Limb (tissue), 2 donors: ENCODE measurements at regions not wholly inside any gene's neighbourhood (a gene's known extent, or its start where the extent isn't known, plus 50 kb on each side); places are given as distances from the start of the nearest gene placed in this dataset.

Experiments
- DNase-seq, 2 donors: peaks; one replicate each; pipeline ENCODE4 v3.0.0-alpha.2; 2016; ENCODE audit errors: extremely low spot score in 2 of 2

- DNase-seq: no peak
Observed at GRCh38 chr13:50355797-50356196, 340.6 kb downstream of the KCNRG start.

DNA sequence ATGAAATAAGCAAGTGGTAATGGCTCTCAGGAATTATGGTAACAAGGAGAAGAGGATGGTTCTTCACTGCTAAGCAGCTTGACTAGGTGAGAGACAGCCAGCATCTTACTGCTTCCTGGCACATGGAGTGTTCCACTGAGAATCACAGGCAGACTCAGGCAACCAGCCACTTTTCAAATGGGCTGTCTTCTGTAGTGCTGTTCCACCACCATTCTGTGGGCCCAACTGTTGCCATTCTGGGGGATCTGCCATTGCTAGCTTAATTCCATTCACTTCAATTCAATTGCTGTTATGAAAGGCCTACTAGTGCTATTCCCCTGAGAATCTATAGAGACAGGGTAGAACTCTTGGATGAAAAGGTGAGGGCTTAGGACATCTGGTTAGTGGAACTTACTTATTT lies 341.9 kb downstream of the KCNRG start:
- no peak for DNase-seq

DNA sequence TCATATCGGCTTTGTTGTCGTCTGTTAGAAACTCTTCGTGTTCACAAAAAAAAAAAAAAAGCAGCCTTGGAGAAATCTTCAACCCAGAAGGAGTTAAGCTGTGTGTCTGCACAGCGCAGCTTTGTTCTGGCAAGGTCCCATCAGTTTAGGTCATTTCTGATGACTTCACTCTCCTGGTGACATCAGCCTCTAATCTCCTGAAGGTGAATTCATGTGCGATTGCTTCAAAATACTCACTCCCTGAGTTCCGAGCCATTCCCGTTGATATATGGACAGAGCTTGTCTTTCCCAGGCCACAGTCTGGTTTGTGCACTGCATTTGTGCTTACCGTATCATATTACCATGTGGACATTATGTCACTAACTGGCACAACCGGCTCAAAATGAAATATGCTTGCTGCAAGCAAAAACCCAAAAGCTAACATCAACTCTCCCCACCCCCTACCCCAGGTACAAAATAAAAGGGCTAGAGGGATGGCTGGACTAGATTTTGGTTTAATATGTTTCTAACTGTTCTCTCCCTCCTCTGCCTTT lies 342.4 kb downstream of the KCNRG start:
- peak; percentile 60 to 71 for DNase-seq

GRCh38 chr13:50358231-50359040 lies 343.2 kb downstream of the KCNRG start:
- peak in 1 of 2 donors; percentile 50 for DNase-seq

DNA sequence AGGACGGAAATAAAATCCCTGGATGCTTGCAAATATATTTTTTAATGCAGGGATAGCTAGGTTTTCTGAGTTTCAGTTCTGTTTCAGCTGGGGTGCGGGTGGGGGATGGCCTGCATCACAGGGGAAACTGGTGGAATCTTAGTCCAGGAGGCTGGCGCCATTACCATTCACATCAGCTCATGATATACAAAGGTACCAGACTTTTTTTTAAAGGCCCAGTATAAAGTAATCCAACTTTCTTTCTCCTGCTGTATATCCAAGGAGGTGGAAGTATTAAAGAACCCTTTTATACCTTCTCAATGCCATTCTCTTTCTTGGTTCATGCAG lies 343.8 kb downstream of the KCNRG start:
- no peak for DNase-seq

DNA sequence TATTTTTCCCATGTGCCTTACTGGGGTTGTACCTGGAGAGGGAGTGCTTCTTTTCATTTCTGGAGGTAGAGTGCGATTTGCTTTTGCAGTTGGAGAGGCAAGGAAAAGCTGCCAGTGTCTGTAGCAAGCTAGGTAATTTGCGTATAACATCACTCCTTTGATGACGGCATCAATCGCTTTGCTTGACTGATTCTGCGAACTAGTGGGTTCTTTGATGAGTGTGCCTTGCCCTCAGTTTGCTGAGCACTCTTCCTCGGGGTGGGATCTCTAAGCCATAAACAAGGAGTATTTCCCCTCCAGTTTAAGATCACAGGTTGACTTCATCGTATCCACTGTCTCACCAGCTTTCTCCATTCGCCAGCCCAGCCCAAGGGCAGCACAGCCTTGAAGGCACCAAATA lies 344.5 kb downstream of the KCNRG start:
- no peak for DNase-seq

GRCh38 chr13:50360637-50361036 lies 345.4 kb downstream of the KCNRG start:
- no peak for DNase-seq

DNA sequence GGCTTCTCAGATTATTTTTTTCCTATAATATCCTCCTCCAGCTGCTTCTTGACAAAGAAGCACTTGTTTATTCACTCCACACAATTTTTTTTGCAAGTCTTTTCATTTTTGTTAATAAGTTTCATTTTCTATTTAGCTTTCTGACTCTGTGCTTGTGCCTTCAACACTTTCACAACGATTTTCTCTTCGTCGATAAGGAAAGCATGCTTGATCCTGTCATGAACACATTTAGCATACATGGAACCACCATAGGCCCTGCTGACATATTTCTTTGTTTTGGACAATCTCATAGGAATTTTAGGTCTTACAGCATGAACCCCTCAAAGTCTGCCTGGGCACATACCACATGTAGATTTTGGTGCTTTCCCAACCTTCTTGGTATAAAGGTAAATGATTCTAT lies 346.0 kb downstream of the KCNRG start:
- no peak for DNase-seq

DNA sequence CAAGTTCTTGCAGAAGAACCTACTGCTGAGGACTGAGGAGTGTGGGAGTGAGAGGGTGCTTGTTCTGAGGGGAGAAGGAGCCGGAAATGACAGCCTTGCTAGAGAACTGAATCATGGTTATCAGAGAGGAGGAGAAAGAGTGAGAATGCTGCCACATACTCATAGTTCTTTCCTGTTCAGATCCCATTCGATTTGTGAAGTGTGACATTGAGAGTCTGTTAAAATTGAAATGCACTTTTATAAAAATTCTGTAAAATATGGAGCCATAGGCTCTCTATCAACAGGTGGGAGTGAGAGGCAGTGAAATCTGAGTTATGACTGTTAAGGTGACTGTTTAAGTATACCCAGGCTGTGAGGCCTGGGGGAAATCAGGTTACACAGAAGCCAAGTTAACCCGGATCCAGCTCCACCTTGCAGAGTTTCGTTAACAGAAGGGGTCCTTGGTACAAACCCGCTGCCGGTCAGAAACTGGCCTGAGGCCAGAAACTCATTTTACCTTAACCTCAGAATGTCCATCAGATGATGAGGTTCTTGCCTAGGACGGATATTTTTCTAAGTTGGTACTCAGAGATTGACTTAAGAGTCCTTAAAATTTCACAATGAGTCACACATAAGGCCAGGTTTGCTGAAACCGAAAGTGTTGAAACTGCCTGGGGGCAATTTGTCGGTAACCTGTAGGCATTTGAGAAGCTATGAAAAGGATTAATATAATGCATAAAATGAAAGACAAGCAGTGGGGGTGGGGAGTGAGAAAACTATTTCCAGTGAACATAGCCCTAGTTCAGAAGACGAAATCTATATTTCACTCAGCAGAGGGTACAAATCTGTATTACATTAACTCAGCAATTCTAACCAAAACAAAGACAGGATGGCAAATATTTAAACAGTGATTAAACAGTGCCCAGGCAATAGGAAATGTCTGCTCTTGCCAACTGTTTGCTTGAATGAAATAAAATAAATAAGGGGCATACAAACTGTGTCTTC lies 350.5 kb downstream of the KCNRG start:
- DNase-seq: no peak

- no peak for DNase-seq
Observed at GRCh38 chr13:50366488-50367174, 351.4 kb downstream of the KCNRG start.

- no peak for DNase-seq
Observed at GRCh38 chr13:50369646-50370045, 354.4 kb downstream of the KCNRG start.

- DNase-seq: no peak
Observed at GRCh38 chr13:50370303-50370950, 355.2 kb downstream of the KCNRG start.

DNA sequence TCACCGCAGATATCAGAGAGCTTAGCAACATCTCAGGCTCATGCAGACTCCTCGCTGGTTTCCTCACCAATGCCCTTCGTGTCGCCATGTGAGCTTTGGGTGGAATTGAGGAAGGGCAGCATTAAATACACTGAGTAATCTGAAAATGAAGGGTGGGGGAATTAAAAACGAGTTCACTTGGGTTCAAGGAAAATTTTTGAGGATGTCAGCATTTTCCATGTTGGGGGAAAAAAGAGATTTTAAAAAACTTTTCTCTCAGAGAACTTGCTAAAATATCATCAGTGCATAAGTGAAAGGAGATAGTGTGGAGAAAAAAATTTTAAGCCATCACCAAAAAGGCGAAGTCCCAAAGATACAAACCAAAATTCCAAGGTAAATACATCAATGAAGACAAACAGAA lies 359.3 kb downstream of the KCNRG start:
- no peak for DNase-seq

- no peak for DNase-seq
Observed at GRCh38 chr13:50375792-50376191, 360.5 kb downstream of the KCNRG start.

GRCh38 chr13:50376895-50377575 lies 361.8 kb downstream of the KCNRG start:
- no peak for DNase-seq

DNA sequence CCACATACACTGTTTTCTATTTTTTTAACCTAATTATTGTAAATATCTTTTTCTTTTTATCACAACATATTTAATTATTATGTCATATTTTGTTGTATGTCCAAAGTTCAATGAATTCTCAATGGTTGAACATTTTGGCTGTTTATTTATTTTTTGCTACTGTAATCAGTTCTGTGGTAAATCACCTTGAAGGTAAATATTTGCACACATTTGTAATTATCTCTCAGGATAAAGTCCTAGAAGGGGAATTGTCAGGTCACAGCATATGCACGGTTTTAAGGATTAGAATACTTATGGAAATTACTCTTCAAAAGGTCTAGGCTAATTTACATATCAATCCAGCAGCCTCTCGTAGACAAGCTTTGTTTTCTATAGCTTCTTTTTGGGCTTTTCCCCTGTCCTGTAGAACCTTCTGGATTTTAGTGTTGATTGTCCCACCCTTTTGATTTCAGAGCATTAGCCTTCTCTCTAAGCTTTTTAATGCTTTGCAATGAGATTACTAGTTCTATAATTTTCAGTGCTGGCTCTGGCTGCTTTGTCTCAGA lies 362.6 kb downstream of the KCNRG start:
- DNase-seq: no peak

GRCh38 chr13:50378509-50379044 lies 363.3 kb downstream of the KCNRG start:
- DNase-seq: no peak

DNA sequence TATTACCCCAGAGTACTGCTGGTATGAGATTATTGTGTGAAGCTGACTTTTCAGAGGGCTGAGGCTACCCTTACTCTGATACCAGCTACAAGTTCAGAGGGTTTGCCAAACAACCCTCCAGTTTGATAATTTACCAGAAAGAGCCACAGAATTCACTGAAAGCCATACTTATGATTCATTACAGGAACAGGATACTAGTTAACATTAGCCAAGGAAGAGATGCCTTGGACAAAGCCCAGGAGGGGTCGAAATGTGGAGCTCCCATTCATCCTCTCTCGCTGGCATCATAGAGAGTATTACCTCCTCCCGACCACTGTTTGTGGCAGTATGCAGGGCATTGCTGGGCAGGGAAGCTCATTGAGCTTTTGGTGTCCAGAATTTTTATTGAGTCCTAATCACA lies 364.3 kb downstream of the KCNRG start:
- DNase-seq: no peak

- DNase-seq: no peak
Observed at GRCh38 chr13:50380905-50381304, 365.7 kb downstream of the KCNRG start.

GRCh38 chr13:50382511-50382910 lies 367.3 kb downstream of the KCNRG start:
- no peak for DNase-seq
